NCI-H2196 treated with DMSO at 0.1 percent for 48 hours (cell line): ENCODE measurements at regions not wholly inside any gene's neighbourhood (a gene's known extent, or its start where the extent isn't known, plus 50 kb on each side); places are given as distances from the start of the nearest gene placed in this dataset.

Experiments used
- DNase-seq: peaks from one replicate; lab custom pipeline; 2025; ENCODE audit not compliant: unreplicated experiment; lab: John Stamatoyannopoulos, UW

DNA sequence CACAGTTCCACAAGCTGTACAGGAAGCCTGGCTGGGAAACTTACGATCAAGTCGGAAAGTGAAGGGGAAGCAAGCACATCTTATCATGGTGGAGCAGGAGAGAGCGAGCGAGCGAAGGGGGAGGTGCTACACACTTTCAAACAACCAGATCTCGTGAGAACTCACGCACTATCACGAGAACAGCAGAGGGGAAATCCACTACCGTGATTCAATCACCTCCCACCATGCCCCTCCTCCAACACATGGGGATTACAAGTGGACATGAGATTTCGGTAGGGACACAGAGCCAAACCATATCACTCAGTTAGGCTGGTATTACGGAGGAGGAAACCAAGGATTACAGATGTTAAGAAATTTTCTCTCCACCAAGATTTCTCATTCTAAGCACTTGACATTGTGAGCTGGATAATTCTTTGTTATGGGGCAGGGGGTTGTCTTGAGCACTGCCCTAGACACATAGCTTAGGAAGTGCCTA, 262.0 kb upstream of the G2E3 start:
- DNase-seq: no peak

DNA sequence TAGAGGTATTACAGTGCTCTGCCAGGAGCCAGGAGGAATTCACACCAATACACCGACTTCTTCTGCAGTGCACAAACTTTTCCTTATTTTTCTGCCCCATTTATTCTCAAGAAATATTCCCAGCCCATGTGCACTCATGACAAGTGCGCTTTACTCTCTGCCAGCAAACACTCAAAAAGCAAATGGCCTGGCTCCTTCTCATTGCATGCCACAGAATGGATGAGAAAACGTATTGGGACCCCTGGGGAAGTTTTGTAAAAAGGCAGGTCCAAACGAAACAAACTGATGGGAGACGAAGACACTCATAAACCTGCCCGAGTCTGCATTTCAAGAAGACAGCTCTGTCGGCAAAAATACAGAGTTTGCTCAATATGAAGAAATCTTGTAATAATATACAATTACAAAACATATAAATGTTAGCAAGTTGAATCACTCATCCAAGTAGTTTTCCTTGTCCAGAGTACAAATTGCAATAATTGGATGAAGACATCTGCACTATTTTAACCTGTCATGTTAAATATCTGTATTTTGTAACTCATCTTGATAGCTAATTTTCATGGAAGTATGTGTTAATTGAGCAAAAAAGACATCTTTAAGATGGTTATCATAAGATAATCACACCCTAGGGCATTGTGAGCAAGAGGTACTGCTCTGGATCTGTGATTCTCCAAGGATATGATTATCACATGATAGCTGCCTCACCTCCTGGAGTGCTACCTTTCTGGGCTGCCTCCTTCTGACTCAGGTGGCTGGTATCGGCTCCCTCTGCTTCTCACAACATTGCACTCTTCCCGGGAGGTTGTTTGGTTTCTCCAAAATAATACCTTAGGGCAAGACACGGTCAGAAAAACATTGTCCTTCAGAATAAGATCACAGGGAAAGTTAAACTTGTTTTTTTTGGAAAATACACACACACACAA, 260.8 kb upstream of the G2E3 start:
- DNase-seq: no peak

DNA sequence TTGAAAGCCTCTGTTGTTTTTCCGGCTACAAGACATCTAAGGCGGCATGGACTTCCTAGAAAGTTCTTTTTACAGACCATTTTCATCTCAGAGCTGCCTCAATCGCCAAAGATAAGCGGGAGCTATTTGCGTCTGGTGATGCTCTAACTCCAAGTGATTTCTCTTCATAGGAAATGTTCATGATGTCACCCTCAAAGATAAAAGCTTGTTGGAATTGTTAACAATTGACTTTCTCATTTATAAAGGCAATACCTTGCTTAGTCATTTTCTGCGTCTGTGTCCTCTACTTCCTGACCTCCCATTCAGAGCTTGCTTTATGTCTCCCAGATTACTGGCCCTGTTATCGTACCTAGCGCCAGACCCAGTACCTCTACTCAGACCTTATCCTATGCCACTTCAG, 259.0 kb upstream of the G2E3 start:
- DNase-seq: no peak

DNA sequence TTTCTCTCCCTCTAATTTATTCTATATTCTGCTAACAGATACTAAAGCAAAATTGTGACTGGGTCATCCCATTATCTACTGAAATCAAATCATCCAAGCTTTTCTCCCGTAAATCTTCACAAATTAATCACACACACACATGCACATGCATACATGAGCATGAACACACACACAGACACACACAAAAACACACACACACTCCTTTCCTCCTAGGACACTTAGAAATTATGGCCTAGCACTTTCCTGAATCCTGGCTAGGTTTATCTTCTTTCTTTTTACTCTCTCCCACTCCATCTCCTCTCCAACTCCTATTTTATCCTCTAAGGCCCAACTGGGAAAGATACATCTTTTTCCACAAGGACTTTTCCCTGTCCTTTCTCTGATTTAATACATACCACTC, 255.6 kb upstream of the G2E3 start:
- no peak for DNase-seq

DNA sequence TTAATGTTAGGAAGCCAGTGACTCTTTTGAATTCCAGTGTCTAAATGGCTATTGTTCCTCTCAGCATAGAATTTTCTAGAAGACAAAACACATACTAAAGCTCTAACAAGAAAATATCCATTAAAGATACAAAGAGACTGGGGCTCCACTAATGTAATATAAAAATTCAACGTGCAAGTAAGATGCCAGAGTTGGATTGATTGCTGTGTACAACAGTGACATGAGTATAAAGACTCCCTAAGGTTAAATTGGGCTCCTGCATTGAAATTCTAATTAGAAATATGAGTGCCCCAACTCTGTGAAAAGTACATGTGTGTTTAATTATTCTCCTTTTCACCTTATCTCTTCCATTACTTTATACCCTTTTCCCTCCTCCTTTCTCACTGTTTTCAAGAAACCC, 253.6 kb upstream of the G2E3 start:
- DNase-seq: no peak

DNA sequence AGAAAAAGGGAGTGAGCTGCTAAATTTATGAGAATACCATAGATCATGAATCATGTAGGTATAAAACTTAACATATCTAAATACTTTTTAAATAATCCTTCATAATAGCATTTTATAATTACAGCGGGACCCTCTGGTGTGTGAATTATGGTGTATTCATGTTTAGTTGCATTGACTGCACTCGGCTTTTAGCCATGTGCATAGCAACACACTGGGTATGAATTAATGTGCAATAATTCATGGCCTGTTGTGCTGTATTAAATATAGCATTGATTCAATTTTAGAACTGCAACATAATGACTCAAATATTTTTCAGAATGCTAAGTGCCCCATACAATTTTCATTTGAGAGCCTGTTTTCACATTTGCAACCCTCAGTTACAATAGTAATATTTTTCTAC, 249.6 kb upstream of the G2E3 start:
- DNase-seq: no peak

DNA sequence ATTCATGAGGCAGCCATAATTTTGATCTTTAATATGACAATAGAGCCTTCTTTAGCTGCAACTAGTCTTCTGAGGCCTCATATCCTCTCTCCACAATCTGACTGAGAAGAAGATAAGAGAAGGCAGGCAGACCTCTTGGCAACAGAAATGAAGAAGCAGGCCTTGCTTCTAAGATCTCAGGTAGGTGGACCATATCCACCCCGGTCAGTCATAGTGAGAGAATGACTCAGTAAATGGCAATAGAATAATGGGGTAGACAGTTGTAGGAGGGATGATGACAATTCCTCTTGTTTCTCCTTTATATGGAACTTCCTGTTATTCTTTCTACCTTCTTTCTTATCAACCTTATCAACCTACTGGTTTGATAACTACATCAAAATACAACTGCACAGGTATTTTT, 246.7 kb upstream of the G2E3 start:
- no peak for DNase-seq

DNA sequence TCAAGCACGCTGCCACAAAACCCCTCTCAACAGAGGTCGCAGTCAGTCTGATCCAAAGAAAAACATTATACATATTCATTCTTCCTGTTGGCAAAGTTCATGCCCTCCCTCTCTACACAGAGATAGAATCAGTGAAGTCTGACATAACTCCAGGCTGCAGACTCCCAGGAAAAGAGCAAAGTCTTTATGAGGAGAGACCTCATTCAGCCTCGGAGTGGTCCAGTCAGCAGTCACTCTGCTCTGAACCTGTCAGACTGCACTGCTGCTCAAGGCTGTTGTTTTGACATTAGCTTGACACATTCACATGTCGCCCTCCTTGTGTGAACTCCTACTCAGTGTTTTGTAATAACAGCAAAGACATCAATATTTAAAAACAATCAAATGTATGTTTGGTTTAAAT, 241.2 kb upstream of the G2E3 start:
- no peak for DNase-seq

DNA sequence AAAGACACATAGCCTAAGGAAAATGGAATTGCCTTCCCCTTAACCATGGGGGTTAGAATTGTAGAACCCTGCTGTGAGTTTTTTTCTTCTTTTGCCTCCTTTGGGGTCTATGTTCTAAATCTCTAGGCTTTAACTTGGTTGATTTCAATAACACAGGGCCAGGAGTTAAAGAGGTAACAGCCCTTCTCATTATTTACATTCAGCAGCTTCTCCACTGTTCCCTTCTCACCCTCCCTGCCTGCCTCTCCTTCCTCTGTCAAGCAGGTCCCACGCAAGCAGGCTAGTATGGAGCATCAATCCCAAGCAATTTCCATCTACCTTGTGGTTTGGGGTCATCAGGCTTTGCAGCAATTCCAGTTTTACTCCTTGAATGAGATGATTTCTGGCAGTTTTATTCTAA, 236.1 kb upstream of the G2E3 start:
- no peak for DNase-seq

DNA sequence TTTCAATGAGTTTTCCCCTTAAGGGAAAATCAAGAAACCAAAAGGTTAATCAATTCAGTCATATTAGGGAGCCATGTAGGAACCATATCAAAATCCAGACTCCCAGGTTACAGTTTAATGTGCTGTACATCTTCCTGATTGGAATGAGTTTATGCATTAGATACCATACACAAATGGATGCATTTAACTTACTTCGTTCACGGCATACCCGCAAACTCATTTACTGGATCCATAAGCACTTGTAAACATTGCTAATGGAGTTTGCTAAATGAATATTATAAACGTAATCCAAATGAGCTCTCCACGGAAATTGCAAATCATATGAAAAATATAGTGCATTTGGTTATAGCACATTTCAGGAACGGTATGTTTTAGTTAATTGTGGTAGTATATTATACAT, 228.9 kb upstream of the G2E3 start:
- DNase-seq: no peak

DNA sequence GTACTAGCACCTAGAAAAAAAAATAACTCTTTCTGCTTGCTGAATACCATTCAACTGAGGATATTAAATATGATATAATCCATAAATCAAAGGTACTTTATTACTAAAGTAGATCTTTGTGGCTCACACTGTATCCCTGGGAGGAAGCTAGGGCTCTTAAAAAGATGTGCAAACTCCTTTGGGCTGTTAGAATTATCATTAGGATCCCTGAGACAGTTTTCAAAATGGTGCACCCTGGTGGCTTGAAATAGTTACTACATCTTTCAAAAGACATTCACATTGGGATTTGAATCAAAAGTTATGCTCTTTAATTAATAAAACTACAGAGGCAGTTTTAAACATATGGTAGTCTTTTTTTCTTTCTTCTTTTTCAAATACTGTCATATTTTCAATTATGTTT, 228.5 kb upstream of the G2E3 start:
- DNase-seq: no peak

DNA sequence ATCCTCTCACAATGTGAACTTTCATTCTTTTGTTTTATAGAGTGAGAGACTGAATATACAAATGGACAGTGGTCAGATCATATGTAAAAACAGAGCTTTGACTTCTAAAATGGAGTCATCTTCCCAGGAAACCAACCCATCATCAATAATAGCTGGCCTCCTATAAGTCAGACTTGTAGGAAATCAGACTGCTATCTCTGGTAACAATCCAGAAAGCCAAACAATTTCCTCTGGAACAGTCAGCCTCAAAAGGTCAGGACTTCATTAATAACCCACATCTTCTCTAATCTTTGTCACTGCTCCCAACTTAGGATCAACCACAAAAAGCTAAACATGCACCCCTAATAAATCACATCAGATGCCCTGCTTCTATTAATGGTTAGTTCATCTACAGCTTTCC, 227.9 kb upstream of the G2E3 start:
- DNase-seq: no peak

DNA sequence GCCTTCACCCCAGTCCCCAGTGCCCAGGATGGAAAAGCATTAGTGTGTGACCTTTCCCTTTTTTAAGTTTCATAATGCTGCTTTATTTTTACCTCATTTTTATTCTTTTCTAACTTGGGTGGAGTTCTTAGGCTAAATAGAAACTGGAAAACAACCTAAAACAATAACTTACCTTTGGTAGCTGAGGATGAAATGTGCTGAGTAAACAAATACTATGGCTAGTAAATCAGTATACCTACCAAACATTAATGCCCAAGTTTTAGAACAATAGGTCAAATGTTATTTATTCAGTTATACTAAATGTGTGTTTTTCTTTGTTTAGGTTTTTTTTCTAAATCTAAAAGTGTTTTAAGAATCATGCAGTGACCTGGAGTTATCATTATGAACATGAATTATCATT, 226.6 kb upstream of the G2E3 start:
- DNase-seq: no peak

DNA sequence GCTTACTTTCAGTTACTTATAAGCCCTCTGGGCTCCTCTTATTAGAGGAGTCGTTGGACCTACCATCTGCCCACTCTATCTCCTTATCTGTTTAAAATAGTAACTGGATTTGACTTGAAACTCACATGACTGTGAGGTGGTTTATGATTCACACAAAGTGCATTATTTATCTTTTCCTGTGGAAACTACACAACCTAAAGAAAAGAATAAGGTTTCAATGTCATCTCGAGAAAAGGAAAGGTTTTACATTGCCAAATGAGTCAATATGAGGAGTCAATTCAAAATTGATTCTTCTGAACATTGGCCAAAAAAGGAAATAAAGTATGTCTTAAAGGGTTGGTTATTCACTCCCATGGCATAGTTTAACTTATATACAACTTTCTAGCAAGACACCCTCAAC, 225.0 kb upstream of the G2E3 start:
- DNase-seq: no peak

DNA sequence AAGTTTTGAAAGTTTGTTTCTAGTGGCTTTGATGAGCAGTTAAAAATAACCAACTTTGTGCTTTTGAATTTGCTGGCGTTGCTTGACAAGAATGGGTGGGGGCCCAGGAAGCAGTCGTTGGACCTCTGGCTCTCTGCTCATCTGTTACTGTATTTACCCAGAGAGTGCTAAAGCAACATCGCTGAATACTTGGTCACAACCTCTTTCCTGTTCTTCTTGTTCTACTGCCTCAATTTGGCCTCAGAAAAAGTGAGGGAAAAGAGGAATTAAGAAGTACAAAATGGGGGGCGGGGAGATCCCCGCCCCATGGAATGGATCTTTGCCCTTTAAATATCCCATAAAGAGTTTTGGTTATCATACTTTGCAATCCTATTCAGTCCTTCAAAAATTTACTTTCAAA, 221.5 kb upstream of the G2E3 start:
- no peak for DNase-seq

DNA sequence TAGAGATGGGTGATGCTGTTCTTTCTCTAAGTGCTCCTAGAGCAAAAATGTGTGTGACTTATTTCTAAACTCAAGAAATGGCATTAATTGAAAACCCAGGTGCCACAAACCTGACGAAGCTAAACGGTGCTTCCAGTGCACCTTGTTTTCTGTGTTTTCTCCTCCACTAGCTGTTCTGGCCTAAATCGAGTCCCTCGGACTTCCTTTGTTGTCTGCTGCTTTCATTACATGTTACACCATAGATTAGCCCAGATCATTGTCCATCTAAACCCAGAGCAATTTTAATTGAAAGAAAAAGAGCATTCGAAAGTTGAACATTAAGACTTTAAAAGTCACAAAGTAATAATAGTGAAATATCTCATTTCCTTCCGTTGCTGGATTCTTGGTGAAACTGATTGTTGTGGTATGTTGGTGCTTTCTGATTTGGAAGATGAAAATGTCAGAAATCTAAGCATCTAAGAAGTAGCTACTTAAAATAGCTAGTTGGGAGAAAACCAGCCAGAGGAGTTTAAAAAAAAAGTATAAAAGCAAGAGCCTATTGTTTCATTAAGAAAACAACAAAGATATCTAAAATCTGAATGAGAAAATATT, 219.6 kb upstream of the G2E3 start:
- no peak for DNase-seq

DNA sequence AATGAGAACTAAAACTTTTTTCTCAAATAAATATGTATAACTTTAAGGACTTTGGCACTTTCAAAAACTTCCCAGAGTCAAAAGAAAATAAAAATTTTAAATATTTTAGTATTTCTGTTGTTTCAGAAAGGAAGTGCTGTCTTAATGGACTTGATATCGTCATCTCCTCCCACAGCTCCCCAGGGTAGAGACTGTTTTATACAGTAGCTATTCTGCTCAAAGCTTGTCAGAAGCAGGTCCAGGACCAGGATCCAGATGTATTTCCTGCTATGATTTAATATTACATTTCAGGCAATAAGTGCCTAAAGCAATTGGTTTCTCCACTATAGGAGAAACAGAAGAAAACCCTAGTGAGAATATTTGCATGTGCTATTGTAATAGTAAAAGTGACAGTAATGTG, 218.5 kb upstream of the G2E3 start:
- no peak for DNase-seq

DNA sequence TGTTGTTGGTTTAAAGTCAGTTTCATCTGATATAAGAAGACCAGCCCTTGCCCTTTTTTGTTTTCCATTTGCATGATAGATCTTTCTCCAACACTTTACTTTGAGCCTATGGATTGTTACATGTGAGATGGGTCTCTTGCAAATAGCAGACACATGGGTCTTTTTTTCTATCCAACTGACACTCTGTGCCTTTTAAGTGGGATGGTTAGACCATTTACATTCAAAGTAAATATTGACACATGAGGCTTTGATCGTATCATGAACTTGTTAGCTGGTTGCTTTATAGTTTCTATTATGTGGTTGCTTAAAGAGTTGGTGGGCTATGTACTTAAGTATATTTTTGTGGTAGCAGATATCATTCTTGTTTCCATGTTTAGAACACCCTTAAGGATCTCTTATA, 213.4 kb upstream of the G2E3 start:
- DNase-seq: no peak

DNA sequence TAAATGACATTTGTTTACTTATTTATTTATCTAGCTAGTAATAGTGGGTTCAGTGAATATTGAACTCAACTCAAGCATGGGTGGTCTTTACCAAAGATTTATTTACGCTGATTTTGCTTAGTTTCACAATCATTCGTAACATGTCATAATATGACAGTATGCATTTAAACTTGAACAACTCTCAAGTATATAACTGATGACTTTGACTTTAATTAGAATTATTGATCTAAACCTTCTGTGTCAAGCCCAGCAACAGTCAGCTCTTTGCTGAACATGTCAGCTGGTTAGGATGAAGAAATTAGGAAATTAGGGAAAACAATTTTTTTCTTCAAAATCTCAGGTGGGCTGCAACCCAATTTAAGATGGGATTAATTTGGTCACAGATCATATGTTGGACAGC, 210.5 kb upstream of the G2E3 start:
- DNase-seq: no peak

DNA sequence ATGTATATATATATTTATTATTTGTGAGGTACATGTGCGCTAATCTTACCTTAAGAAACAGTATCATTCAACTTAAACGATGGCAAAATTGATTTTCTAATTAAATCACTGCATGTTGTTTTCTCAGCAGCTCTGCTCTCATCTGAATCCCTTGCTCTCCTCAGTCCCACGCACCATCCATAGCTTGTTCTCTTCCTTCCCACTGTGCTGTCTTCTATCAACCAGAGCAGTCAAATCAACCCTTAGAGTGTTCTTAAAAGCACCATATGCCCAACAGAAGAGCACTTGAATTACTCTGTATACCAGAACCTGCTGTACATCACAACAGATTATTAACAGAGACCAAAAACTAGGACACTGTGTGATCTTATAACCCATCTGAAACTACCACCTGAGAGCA, 209.4 kb upstream of the G2E3 start:
- no peak for DNase-seq

DNA sequence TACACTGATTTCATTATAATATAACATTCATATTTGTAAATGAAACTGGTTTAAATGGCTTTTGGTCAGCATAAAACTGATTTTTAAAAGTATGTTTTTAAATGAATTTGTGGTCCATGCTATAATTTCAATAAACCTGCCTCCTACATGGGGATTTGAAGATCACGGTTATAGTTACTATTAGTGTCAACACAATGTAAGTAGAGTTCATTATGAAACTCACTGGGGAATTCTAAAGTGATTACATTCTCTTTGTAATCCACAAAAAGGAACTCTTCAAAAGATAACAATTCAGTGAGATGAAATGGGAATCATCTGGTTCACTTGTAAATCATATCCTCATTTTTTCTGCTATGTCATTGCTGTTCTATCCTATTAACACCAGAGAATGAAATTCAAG, 204.5 kb upstream of the G2E3 start:
- no peak for DNase-seq

DNA sequence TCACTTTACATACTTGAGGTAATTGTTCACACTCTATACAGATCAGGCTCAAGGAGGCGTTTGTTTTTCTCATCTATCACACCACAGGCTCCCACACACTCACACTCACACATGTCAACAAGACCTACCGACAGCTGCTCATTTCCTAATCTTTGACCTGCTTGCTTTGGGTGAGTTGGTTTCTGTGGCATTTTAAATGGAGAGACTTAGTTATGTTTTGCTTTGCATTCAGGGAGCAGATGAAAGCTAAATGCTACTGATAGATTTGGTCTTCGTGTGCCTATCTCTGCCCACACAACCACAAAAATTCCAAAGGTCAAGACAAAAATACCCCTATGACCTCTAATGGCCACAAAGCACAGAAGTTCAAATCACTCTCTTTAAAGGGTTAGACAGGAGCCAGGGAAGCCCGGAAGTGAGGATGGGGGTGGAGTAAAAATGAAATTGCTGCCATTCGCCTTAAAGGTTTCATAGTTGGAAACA, 203.5 kb upstream of the G2E3 start:
- no peak for DNase-seq
